HG02759 (cell line): ENCODE measurements at regions not wholly inside any gene's neighbourhood (a gene's known extent, or its start where the extent isn't known, plus 50 kb on each side); places are given as distances from the start of the nearest gene placed in this dataset.
"Not testable (repeated sequence)": the region's sequence is repeated elsewhere in the genome, so short reads cannot be mapped to it uniquely, and the experiment has no call there.

Experiments used
- ATAC-seq: cut with Tn5 transposase; IDR thresholded peaks from one replicate; pipeline ENCODE4 v1.9.1; 2021; ENCODE audit warnings: mild to moderate bottlenecking, moderate library complexity; ENCODE audit not compliant: unreplicated experiment

- ATAC-seq, result no peak
These were observed 54.2 kb upstream of the PIK3R4 start for GRCh38 chr3:130800829-130801228.

- no peak for ATAC-seq
These were observed 54.8 kb upstream of the PIK3R4 start for GRCh38 chr3:130801473-130801872.

- no peak for ATAC-seq
These were observed 64.9 kb upstream of the PIK3R4 start for GRCh38 chr3:130811557-130811956.

GRCh38 chr3:130814691-130815472 lies 68.3 kb upstream of the PIK3R4 start:
- ATAC-seq, result no peak

- no peak for ATAC-seq
These were observed 70.2 kb upstream of the PIK3R4 start for GRCh38 chr3:130816561-130817445.

- ATAC-seq, result not testable (repeated sequence)
These were observed 71.4 kb upstream of the PIK3R4 start for GRCh38 chr3:130818066-130818465.

- ATAC-seq, result no peak
These were observed 72.9 kb upstream of the ATP2C1 start for GRCh38 chr3:130820976-130821375.

GRCh38 chr3:130821806-130822205 lies 72.1 kb upstream of the ATP2C1 start:
- no peak for ATAC-seq

- no peak for ATAC-seq
These were observed 70.5 kb upstream of the ATP2C1 start for GRCh38 chr3:130823241-130823884.

- no peak for ATAC-seq
These were observed 69.9 kb upstream of the ATP2C1 start for GRCh38 chr3:130823996-130824395.

- no peak for ATAC-seq
These were observed 68.1 kb upstream of the ATP2C1 start for GRCh38 chr3:130825762-130826299.

- ATAC-seq, result no peak
These were observed 67.2 kb upstream of the ATP2C1 start for GRCh38 chr3:130826516-130827182.

GRCh38 chr3:130827486-130827885 lies 66.4 kb upstream of the ATP2C1 start:
- no peak for ATAC-seq

- ATAC-seq, result no peak
These were observed 64.6 kb upstream of the ATP2C1 start for GRCh38 chr3:130828948-130829947.

- no peak for ATAC-seq
These were observed 62.0 kb upstream of the ATP2C1 start for GRCh38 chr3:130831719-130832400.

- ATAC-seq, result not testable (repeated sequence)
These were observed 61.5 kb upstream of the ATP2C1 start for GRCh38 chr3:130832401-130832746.

- ATAC-seq, result no peak
These were observed 59.4 kb upstream of the ATP2C1 start for GRCh38 chr3:130834476-130834875.

- ATAC-seq, result no peak
These were observed 58.4 kb upstream of the ATP2C1 start for GRCh38 chr3:130835483-130835882.
